ENCODE measurements at regions not wholly inside any gene's neighbourhood (a gene's known extent, or its start where the extent isn't known, plus 50 kb on each side); places are given as distances from the start of the nearest gene placed in this dataset.

- Histone ChIP-seq H3K27me3 (ENCODE audit: low read length) (no peaks in the 10 kb centered on the region), H3K27ac (ENCODE audit: low read length) (no peak overlapping the region), H3K9me3 (ENCODE audit: low read length) (no peaks in the 10 kb centered on the region), H3K4me2 (ENCODE audit: low read length) (no peak overlapping the region), H3K9ac (ENCODE audit: low read length) (no peak overlapping the region), H3K4me1 (ENCODE audit: insufficient read depth, low read length) (no peaks in the 10 kb centered on the region), H3K9me2 (replicated peaks; ENCODE audit: low read length) (no peaks in the 10 kb centered on the region), H3K4me3 (ENCODE audit: low read length) (no peak overlapping the region), H3K36me3 (ENCODE audit: low read depth, low read length) (no peaks in the 10 kb centered on the region), H2AFZ (ENCODE audit: low read length) (no peak overlapping the region), H3K79me2 (ENCODE audit: low read length) (no peaks in the 10 kb centered on the region), H3F3A (ENCODE audit: low read length, unreplicated experiment) (no peaks in the 10 kb centered on the region), H4K20me1 (ENCODE audit: low read length) (no peaks in the 10 kb centered on the region)
- BruUV-seq (replicated peaks), result no TSS peak
- no peak for TF ChIP-seq EZH2phosphoT487 (IDR thresholded peaks at IDR 0.05; ENCODE audit: borderline replicate concordance, low read length)
- TF ChIP-seq EZH2 (IDR thresholded peaks at IDR 0.05; ENCODE audit: low read length, unreplicated experiment), result no peak
- TF ChIP-seq, protein P1, sequence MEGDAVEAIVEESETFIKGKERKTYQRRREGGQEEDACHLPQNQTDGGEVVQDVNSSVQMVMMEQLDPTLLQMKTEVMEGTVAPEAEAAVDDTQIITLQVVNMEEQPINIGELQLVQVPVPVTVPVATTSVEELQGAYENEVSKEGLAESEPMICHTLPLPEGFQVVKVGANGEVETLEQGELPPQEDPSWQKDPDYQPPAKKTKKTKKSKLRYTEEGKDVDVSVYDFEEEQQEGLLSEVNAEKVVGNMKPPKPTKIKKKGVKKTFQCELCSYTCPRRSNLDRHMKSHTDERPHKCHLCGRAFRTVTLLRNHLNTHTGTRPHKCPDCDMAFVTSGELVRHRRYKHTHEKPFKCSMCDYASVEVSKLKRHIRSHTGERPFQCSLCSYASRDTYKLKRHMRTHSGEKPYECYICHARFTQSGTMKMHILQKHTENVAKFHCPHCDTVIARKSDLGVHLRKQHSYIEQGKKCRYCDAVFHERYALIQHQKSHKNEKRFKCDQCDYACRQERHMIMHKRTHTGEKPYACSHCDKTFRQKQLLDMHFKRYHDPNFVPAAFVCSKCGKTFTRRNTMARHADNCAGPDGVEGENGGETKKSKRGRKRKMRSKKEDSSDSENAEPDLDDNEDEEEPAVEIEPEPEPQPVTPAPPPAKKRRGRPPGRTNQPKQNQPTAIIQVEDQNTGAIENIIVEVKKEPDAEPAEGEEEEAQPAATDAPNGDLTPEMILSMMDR (conservative IDR thresholded peaks at IDR 0.05; ENCODE audit: low read depth, low read length), result no peak
- ChIA-PET POLR2A (ENCODE audit: unreplicated experiment) (no interaction called here), CTCF (no interaction called here)
- ATAC-seq, result no peak
- intact Hi-C loops (cut with micrococcal nuclease), result no loop called here
- DNase-seq, result no peak
Measured at GRCh38 chr13:42671502-42671901, 97.5 kb downstream of the TNFSF11 start.

- ATAC-seq (no peak), DNase-seq (no peak)
- Histone ChIP-seq H3K9ac (ENCODE audit: low read length) (no peak overlapping the region), H4K20me1 (ENCODE audit: low read length) (no peaks in the 10 kb centered on the region), H3K36me3 (ENCODE audit: low read depth, low read length) (no peaks in the 10 kb centered on the region), H3K27ac (ENCODE audit: low read length) (no peak overlapping the region), H3K79me2 (ENCODE audit: low read length) (no peaks in the 10 kb centered on the region), H3K4me1 (ENCODE audit: insufficient read depth, low read length) (no peaks in the 10 kb centered on the region), H3F3A (ENCODE audit: low read length, unreplicated experiment) (no peaks in the 10 kb centered on the region), H3K27me3 (ENCODE audit: low read length) (no peaks in the 10 kb centered on the region), H3K9me2 (replicated peaks; ENCODE audit: low read length) (no peaks in the 10 kb centered on the region), H3K4me2 (ENCODE audit: low read length) (no peak overlapping the region), H3K4me3 (ENCODE audit: low read length) (no peak overlapping the region), H2AFZ (ENCODE audit: low read length) (no peak overlapping the region), H3K9me3 (ENCODE audit: low read length) (no peaks in the 10 kb centered on the region)
- ChIA-PET POLR2A (ENCODE audit: unreplicated experiment) (no interaction called here), CTCF (no interaction called here)
- TF ChIP-seq EZH2 (IDR thresholded peaks at IDR 0.05; ENCODE audit: low read length, unreplicated experiment) (no peak), EZH2phosphoT487 (IDR thresholded peaks at IDR 0.05; ENCODE audit: borderline replicate concordance, low read length) (no peak)
- TF ChIP-seq, protein P1 (conservative IDR thresholded peaks at IDR 0.05; ENCODE audit: low read depth, low read length), result no peak
- intact Hi-C loops (cut with micrococcal nuclease), result no loop called here
- BruUV-seq (replicated peaks), result no TSS peak
Measured at GRCh38 chr13:42673677-42674076, 99.7 kb downstream of the TNFSF11 start.

DNA sequence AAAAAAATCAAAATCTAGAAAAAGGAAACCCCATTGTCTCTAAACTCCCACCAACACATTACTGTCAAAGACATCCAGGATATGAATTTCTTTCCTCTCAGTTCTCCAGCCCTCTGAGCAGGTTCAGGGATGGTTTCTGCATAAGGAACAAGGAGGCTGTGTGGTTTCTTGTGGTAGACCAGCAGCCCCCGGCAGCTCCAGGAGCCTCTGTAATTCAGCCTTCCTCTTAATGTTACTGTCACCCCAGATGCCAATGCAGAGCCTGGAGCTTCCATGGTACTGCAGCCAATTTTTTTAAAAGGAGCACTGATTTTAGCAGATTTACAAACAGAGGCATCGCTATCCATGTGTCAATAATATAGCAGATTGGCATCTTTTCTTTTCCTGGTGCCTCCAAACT is 100.6 kb upstream of the FAM216B start:
- no peaks in the 10 kb centered on the region for H3K4me1 ChIP-seq (ENCODE audit: insufficient read depth, low read length)
- POLR2A ChIA-PET (ENCODE audit: unreplicated experiment), result no interaction called here
- no peaks in the 10 kb centered on the region for H3K36me3 ChIP-seq (ENCODE audit: low read depth, low read length)

More for the DNA sequence above, 100.6 kb upstream of the FAM216B start:
- H2AFZ ChIP-seq (ENCODE audit: low read length), result no peak overlapping the region
- DNase-seq, result no peak
- no peak overlapping the region for H3K27ac ChIP-seq (ENCODE audit: low read length)
- no TSS peak for BruUV-seq (replicated peaks)
- H3F3A ChIP-seq (ENCODE audit: low read length, unreplicated experiment), result no peaks in the 10 kb centered on the region
- H3K27me3 ChIP-seq (ENCODE audit: low read length), result no peaks in the 10 kb centered on the region
- H3K4me2 ChIP-seq (ENCODE audit: low read length), result no peak overlapping the region
- intact Hi-C loops (cut with micrococcal nuclease), result no loop called here
- no peak for ATAC-seq
- H4K20me1 ChIP-seq (ENCODE audit: low read length), result no peaks in the 10 kb centered on the region
- no peaks in the 10 kb centered on the region for H3K79me2 ChIP-seq (ENCODE audit: low read length)
- H3K4me3 ChIP-seq (ENCODE audit: low read length), result no peak overlapping the region
- TF ChIP-seq, protein P1 (conservative IDR thresholded peaks at IDR 0.05; ENCODE audit: low read depth, low read length), result no peak
- TF ChIP-seq EZH2 (IDR thresholded peaks at IDR 0.05; ENCODE audit: low read length, unreplicated experiment) (no peak), EZH2phosphoT487 (IDR thresholded peaks at IDR 0.05; ENCODE audit: borderline replicate concordance, low read length) (no peak)
- H3K9me3 ChIP-seq (ENCODE audit: low read length), result no peaks in the 10 kb centered on the region
- H3K9ac ChIP-seq (ENCODE audit: low read length), result no peak overlapping the region
- CTCF ChIA-PET, result no interaction called here
- H3K9me2 ChIP-seq (replicated peaks; ENCODE audit: low read length), result no peaks in the 10 kb centered on the region

Data from PC-3 (cell line).